MCF 10A (cell line): ENCODE measurements at regions not wholly inside any gene's neighbourhood (a gene's known extent, or its start where the extent isn't known, plus 50 kb on each side); places are given as distances from the start of the nearest gene placed in this dataset.

Experiments
- BruUV-seq: library from RNA; stranded (reverse); fragments of 400-500 nt; replicated peaks from 2 replicates; lab custom pipeline; 2021; lab: Mats Ljungman, UMichigan
- CTCF ChIA-PET: fragments of 300-600 bp; sonication (Branson Sonifier 250); formaldehyde crosslinking; extraction: SDS; loops from one replicate; lab custom pipeline; 2021; ENCODE audit warnings: antibody characterized with exemption, inconsistent platforms; lab: Yijun Ruan, JAX
- POLR2A ChIA-PET: fragments of 300-600, 350-650 bp; sonication (Branson Sonifier 250); formaldehyde crosslinking; extraction: SDS; loops from one replicate; lab custom pipeline; 2020; ENCODE audit warnings: antibody characterized with exemption, inconsistent platforms; lab: Yijun Ruan, JAX
- DNase-seq: peaks from one replicate; pipeline ENCODE4 v3.0.0-alpha.2; 2018; ENCODE audit not compliant: unreplicated experiment
- H3K27ac Mint-ChIP-seq: one replicate; pipeline ENCODE4 v1.8.0; 2022; ENCODE audit warnings: mild to moderate bottlenecking, low read depth, mixed read lengths; ENCODE audit not compliant: unreplicated experiment
- H3K27me3 Mint-ChIP-seq: one replicate; pipeline ENCODE4 v1.8.0; 2022; ENCODE audit warnings: mixed read lengths; ENCODE audit not compliant: insufficient read depth, unreplicated experiment
- H3K36me3 Mint-ChIP-seq: one replicate; pipeline ENCODE4 v1.8.0; 2022; ENCODE audit warnings: mild to moderate bottlenecking, moderate library complexity, mixed read lengths; ENCODE audit not compliant: insufficient read depth, unreplicated experiment
- H3K4me1 Mint-ChIP-seq: one replicate; pipeline ENCODE4 v1.8.0; 2022; ENCODE audit warnings: mixed read lengths; ENCODE audit not compliant: insufficient read depth, unreplicated experiment
- H3K4me3 Mint-ChIP-seq: one replicate; pipeline ENCODE4 v1.8.0; 2022; ENCODE audit warnings: mild to moderate bottlenecking, moderate library complexity, mixed read lengths; ENCODE audit not compliant: unreplicated experiment
- H3K9me3 Mint-ChIP-seq: one replicate; pipeline ENCODE4 v1.8.0; 2022; ENCODE audit warnings: mixed read lengths; ENCODE audit not compliant: unreplicated experiment
- CTCF ChIP-seq: fragments of 200-600 bp; IDR thresholded peaks from one replicate; pipeline ENCODE4 v1.8.0; 2022; ENCODE audit warnings: antibody characterized with exemption, mild to moderate bottlenecking; ENCODE audit not compliant: unreplicated experiment
- intact Hi-C: fragments of 100-400 bp; cut with micrococcal nuclease; formaldehyde crosslinking; loops from 2 replicates; pipeline ENCODE4 v1.14.1; 2022

GRCh38 chr4:64824591-64824990 is 415.3 kb upstream of the TECRL start:
- no peaks in the 10 kb centered on the region for H3K27me3 Mint-ChIP-seq

GRCh38 chr4:64822405-64822804 is 413.2 kb upstream of the TECRL start:
- POLR2A ChIA-PET, result interaction anchor here (0.6 kb wide), 1 partner anchor 9 kb away, joined by 3 read pairs; no protein-coding TSS in a partner anchor
- no peak for DNase-seq
- Mint-ChIP-seq H3K9me3 (no peaks in the 10 kb centered on the region), H3K27me3 (no peaks in the 10 kb centered on the region), H3K4me3 (no peak overlapping the region), H3K4me1 (no peaks in the 10 kb centered on the region), H3K36me3 (no peaks in the 10 kb centered on the region), H3K27ac (no peak overlapping the region)
- CTCF ChIA-PET, result no interaction called here
- intact Hi-C loops, result no loop called here
- BruUV-seq, result no TSS peak
- no peak for TF ChIP-seq CTCF

More at GRCh38 chr4:64824591-64824990, 415.3 kb upstream of the TECRL start:
- intact Hi-C loops, result no loop called here
- ChIA-PET CTCF (no interaction called here), POLR2A (no interaction called here)
- no TSS peak for BruUV-seq
- Mint-ChIP-seq H3K4me1 (no peaks in the 10 kb centered on the region), H3K9me3 (no peaks in the 10 kb centered on the region), H3K27ac (no peak overlapping the region), H3K36me3 (no peaks in the 10 kb centered on the region), H3K4me3 (no peak overlapping the region)
- no peak for TF ChIP-seq CTCF
- no peak for DNase-seq

GRCh38 chr4:64821219-64821976 is 412.1 kb upstream of the TECRL start:
- TF ChIP-seq CTCF, result no peak
- H3K4me1 Mint-ChIP-seq, result no peaks in the 10 kb centered on the region
- intact Hi-C loops, result no loop called here
- no peaks in the 10 kb centered on the region for H3K9me3 Mint-ChIP-seq
- CTCF ChIA-PET, result no interaction called here
- BruUV-seq, result no TSS peak
- H3K4me3 Mint-ChIP-seq, result no peak overlapping the region
- no peak overlapping the region for H3K27ac Mint-ChIP-seq
- no peak for DNase-seq
- POLR2A ChIA-PET, result no interaction called here
- H3K36me3 Mint-ChIP-seq, result no peaks in the 10 kb centered on the region
- H3K27me3 Mint-ChIP-seq, result no peaks in the 10 kb centered on the region

GRCh38 chr4:64814616-64815015 is 405.4 kb upstream of the TECRL start:
- POLR2A ChIA-PET, result no interaction called here
- intact Hi-C loops, result no loop called here
- no peak for DNase-seq
- Mint-ChIP-seq H3K27ac (no peak overlapping the region), H3K4me3 (no peak overlapping the region), H3K27me3 (no peaks in the 10 kb centered on the region), H3K36me3 (no peaks in the 10 kb centered on the region), H3K4me1 (no peaks in the 10 kb centered on the region), H3K9me3 (peaks cover 3% of the 10 kb centered on the region)
- CTCF ChIA-PET, result interaction anchor here (0.7 kb wide), 1 partner anchor 41 kb away, joined by 3 read pairs; no protein-coding TSS in a partner anchor
- BruUV-seq, result no TSS peak
- no peak for TF ChIP-seq CTCF
